Embryonic facial prominence (tissue), 1 donor: ENCODE measurements at regions not wholly inside any gene's neighbourhood (a gene's known extent, or its start where the extent isn't known, plus 50 kb on each side); places are given as distances from the start of the nearest gene placed in this dataset.

Experiments
- DNase-seq: peaks from one replicate; pipeline ENCODE4 v3.0.0-alpha.2; 2016; ENCODE audit errors: extremely low spot score

DNA sequence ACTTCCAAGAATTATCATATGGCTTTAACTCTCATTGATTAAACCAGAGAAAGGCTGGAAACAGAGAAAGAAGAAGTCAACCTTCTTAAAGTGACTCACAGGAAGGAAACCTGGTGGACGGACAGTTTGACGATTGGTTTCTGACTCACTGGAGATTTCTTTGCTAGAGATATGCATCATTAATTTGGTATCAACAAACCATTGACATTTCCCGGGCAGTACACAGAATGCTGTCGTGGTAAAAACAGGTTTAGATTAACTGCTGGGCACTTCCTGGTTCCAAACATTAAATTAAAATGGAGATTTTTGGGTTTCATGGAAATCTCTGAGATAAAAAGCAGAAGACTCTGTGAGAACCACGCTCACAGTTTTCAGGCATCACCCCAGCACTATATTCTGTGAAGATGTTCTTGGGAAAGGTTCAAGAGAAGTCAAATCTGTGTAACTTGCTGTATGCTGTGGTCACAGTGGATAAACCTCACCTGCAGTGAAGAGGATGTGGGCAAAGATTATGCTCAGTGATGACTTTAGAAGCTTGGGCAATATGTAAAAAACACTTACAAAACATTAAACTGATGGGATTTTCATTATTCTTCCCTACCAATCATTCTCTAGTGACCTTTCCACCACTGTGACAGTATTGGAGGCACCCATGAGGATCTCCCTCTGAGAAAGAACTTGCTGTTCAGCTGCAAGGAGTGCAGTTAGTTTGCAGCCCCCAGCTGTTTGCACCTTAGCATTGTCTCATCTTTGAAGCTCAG, 61.1 kb upstream of the CD44 start:
- no peak for DNase-seq

DNA sequence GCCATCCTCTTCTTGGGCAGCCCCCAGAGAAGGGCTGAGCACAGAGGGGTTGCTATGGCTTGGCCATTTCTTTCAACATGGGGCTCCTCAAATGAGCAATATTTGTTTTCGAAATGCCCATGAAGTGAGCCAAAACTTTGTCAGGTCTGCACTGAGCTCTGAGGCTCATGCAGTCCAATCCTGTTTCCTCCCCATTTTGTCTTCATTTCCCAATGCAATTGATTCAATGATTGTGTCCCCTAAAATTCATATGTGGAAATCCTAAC, 60.6 kb upstream of the CD44 start:
- DNase-seq: no peak

DNA sequence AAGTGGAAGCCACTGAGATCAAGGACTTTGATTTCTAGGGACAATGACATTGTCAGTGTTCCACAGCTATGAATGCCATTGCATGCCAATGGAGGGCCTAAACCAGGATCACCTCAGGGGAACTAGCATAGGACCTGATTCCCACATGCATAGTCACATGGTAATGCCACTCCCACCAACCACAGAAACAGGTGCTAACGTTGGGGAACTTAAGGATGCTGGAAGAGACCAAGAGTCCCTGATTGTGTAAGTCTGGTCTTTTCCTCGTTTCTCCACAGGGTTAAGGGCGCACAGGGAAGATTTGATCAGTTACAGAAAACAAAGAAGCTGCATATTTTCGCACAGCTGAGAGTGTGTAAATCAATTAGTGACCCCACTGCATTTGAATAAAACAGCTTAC, 59.4 kb upstream of the CD44 start:
- no peak for DNase-seq

DNA sequence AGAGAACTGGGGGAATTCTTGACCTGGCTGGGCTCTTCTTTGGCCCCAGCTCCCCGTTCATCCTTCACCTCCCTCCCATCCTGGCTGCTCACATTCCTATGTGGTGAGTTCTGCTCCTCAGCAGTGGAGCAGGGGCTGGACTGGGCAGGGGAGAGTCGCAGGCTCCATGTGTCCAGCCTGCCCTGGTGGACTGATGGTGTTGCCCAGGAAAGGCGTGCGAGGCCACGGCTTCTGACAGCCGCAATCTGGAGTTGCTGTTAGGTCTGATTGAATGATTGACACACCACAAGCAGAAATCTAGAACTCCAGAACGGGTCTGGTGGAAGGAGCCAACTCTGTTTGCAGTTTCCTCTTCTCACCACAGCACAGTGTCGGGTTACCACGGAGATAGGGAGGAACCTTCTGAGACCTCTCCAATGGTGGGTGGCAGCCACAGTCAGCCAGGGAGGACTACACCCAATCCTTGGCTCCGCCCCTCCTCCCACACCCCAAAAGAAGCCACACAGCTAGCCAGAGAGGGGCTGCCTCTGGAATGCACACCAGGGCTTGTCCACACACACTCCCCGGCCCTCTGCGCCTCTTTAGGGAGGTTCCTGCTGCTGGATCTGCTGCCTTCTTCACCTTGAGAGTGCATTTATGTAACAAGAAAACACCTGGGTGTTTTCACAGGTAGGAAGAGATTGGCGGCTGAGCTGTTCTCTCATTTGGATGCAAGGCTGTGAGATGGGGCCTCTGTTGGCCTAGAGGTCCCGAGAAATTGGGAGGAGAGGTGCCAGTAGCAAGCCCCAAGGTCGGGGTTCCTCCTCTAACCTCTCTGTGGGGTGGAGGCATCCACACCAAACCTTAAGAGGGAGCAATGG, 56.4 kb upstream of the CD44 start:
- DNase-seq: no peak

DNA sequence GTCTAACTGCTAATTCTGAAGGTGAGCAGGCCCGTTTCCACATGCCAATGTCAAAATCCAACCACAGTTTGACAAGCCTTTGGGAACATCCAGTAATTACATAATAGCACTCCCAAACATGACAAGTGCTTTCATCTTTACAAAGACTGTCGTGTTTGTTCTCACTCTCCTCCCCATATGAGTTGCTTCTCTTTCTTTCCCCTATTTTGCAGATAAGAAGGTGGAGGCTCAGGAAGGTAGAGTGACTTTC, 55.9 kb upstream of the CD44 start:
- DNase-seq: no peak

- DNase-seq: peak; percentile 56
These were observed 55.3 kb upstream of the CD44 start for GRCh38 chr11:35083431-35084238.

GRCh38 chr11:35084817-35085440, 54.0 kb upstream of the CD44 start:
- DNase-seq: no peak

DNA sequence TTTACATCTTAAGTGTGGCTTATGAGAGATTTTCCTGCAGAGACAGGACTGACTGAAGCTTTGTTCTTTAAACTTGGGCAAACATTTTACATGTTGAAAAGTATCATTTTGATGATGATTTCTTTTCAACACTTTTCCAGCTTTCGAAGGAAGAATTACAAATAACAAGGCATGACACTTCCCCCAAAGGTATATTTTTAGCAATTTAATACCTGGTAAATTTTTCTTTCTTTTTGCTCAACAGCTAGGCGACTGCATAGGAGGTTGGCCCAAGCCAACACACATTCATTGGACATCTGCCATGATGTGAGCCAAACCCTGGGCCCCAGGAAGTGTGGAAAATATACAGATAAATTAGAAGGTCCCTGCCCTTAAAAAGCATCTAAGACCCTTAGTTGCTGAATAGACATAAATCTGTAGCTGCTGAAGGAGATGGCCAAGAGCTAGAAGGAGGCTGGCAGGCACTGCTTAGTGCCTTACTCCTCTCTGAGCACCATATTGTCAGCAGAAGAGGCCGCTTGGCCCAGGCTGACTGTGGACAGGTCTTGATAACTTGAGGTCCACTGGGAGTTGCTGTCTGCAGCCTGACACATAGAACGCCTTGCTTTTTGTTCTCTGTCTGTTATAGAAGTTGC, 53.3 kb upstream of the CD44 start:
- no peak for DNase-seq

- no peak for DNase-seq
These were observed 51.3 kb upstream of the CD44 start for GRCh38 chr11:35087648-35088047.

DNA sequence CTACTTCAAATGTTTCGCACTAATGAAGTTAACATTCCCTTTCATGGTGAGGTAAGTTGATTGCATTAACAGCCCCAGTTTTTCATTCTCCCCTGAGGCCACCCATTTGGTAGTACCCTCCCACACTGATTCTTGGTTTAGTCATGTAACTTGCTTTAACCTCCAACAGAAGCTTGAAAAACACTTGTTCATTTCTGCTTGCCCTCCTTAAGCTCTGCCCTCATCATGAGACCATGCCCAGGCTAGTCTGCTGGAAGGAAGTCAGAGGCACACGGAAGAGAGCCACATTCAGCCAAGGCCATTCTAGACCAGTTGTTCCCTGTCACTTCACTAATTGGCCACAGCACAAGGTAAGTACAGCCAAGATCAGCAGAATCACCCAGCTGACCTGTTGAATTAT, 50.7 kb upstream of the CD44 start:
- DNase-seq: no peak

- DNase-seq: no peak
These were observed 50.3 kb upstream of the CD44 start for GRCh38 chr11:35088676-35089075.
